ENCODE measurements at regions not wholly inside any gene's neighbourhood (a gene's known extent, or its start where the extent isn't known, plus 50 kb on each side); places are given as distances from the start of the nearest gene placed in this dataset.

DNA sequence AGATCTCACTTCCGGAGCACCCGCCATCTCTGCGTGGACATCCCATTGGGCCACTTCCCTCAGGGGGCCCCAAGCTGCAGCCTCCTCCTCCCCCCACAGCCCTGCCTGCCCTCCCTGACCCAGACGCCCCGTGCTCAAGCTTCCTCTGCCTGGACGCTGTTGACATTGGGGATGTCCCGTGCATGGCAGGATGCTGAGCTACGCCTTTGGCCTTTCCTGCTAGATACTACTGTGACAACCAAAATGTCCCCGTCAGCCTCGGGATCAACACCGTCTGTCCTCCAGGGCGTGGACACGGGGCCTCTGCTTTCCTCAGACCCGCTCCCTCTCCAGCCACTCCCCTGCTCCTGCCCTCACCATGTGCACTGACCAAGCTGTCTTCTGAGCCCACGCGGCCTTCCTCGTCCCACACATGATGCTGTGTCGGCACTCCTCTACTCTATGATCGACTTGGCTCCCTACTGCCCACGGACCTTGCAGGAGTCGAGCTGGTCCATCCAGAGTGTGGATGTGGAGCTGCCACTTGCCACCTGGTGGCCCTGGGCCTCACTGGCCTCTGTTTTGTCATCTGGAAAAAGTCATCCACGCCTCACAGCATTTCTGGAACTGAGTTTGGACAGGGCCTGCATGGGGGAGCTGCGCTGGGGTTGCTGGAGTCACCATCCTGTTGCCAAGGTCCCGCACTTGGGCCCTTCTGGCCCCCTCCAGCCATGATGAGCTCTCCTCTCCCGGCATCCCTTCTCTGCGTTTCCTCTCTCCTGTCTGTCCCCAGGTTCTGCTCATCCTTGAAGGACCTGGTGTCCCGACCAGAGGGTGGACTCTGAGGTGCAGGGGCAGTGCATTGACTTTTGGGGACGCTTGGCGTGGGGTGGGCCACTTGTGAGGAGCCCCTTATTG, 221.7 kb upstream of the CIBAR2 start:
- intact Hi-C loops (cut with DNase I; ENCODE audit: low total_unique reads), result no loop called here

DNA sequence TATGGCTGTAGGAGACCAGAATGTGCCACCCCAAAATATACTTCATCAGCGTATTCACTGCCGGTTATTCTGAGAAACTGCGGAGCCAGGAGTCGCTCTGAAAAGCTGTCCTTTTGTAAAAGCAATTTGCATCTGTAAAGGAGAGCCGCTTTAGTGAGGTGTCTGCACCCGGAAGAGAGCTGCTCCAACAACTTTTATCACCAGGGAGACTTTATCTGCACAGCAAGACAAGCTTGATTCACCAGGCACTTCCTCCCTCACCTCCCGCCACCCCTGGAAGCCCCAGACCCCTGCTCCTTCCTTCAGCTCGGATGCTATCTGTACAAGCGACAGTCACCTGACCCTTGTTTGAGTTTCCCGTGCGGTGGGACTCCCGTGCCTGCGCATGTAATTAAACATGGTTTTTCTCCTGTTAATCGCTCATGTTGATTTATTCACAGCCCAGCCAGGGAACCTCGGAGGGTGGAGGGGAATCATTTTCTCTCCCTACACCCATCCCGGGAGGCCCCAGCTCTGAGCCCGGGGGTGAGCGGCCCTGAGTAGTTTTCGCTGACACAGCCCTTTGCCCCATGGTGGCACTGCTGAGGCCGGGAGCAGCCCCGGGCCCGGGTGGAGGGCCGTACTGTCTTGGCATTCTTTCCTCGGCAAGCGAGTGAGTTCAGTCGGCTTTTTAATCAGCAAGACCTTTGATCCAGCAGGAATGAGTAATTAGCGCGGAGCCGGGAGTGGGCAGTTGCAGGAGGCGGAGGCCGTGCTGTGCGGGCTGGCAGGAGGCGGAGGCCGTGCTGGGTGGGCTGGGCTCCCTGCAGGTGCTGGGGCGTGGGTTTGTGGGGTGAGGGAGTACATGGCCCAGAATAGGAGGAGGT, 222.7 kb upstream of the CIBAR2 start:
- intact Hi-C loops (cut with DNase I; ENCODE audit: low total_unique reads), result no loop called here
- in situ Hi-C loops (cut with MboI; ENCODE audit: low sequenced_read_pairs in 4 of 4), result no loop called here
- Histone ChIP-seq H3K4me3 (no peak overlapping the region), H3K36me3 (no peaks in the 10 kb centered on the region), H3K9me3 (no peaks in the 10 kb centered on the region), H3K27ac (no peak overlapping the region), H3K4me1 (peaks cover 7 to 8% of the 10 kb centered on the region in 2 donors), H3K27me3 (no peaks in the 10 kb centered on the region)
- DNase-seq (no peak), ATAC-seq (no peak)
- no peak for TF ChIP-seq POLR2A (IDR thresholded peaks at IDR 0.05)
- TF ChIP-seq, protein P1, sequence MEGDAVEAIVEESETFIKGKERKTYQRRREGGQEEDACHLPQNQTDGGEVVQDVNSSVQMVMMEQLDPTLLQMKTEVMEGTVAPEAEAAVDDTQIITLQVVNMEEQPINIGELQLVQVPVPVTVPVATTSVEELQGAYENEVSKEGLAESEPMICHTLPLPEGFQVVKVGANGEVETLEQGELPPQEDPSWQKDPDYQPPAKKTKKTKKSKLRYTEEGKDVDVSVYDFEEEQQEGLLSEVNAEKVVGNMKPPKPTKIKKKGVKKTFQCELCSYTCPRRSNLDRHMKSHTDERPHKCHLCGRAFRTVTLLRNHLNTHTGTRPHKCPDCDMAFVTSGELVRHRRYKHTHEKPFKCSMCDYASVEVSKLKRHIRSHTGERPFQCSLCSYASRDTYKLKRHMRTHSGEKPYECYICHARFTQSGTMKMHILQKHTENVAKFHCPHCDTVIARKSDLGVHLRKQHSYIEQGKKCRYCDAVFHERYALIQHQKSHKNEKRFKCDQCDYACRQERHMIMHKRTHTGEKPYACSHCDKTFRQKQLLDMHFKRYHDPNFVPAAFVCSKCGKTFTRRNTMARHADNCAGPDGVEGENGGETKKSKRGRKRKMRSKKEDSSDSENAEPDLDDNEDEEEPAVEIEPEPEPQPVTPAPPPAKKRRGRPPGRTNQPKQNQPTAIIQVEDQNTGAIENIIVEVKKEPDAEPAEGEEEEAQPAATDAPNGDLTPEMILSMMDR (IDR thresholded peaks at IDR 0.05 in 4 of 5, conservative IDR thresholded peaks at IDR 0.05 in 1 of 5), result no peak

More for the DNA sequence above, 221.7 kb upstream of the CIBAR2 start:
- Histone ChIP-seq H3K27me3 (no peaks in the 10 kb centered on the region), H3K4me1 (peaks cover 9% of the 10 kb centered on the region in 2 donors), H3K4me3 (no peak overlapping the region), H3K27ac (no peak overlapping the region), H3K36me3 (no peaks in the 10 kb centered on the region), H3K9me3 (no peaks in the 10 kb centered on the region)
- in situ Hi-C loops (cut with MboI; ENCODE audit: low sequenced_read_pairs in 4 of 4), result no loop called here
- no peak for ATAC-seq
- no peak for DNase-seq
- no peak for TF ChIP-seq POLR2A (IDR thresholded peaks at IDR 0.05)
- TF ChIP-seq, protein P1 (IDR thresholded peaks at IDR 0.05 in 4 of 5, conservative IDR thresholded peaks at IDR 0.05 in 1 of 5), result no peak

DNA sequence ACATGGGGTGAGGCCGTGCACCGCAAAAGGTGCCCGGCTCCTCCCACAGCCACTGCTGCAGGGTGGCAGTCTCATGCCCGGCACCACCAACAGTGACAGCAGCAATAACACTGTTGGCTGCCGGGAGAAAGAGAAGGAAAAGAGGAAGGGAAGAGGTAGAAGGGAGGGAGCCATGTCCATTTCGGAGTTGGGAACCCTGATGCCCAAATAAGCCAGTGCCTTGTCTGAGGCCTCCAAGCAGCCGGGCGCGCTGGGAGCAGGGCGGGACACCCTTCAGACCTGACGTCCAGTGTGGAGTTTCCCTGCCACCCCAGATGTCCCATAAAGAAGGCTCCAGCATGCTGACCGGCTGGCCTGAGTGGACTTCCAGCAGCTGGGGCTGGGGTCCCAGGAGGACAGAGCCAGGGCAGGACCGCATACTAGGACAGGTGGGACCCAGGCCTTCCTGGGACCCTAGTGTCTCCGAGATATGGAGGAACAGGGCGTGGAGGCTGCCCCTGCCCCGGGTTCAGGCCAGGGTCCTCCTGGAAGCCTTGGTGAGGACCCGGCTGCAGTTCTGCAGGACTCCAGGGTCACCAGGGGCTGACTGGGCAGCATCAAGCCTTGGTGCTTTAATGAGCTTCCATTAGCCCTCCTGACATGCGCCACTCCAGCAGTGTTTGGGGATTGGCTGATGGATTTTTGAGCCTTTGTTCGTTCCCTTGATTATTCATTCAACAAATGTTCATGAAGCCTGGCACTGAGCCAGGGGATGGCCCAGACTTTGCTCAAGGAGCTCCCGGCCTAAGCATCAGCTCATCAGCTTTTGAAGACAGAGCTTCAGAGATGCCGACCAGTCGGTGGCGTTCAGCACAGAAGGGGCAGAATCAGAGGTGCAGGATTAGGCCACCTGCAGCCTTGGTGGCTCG, 223.6 kb upstream of the CIBAR2 start:
- Histone ChIP-seq H3K27ac (no peak overlapping the region), H3K27me3 (no peaks in the 10 kb centered on the region), H3K4me3 (no peak overlapping the region), H3K4me1 (no peaks in the 10 kb centered on the region), H3K36me3 (no peaks in the 10 kb centered on the region), H3K9me3 (no peaks in the 10 kb centered on the region)
- ATAC-seq (no peak), DNase-seq (no peak)
- TF ChIP-seq, protein P1 (IDR thresholded peaks at IDR 0.05 in 4 of 5, conservative IDR thresholded peaks at IDR 0.05 in 1 of 5), result no peak
- no peak for TF ChIP-seq POLR2A (IDR thresholded peaks at IDR 0.05)
- in situ Hi-C loops (cut with MboI; ENCODE audit: low sequenced_read_pairs in 4 of 4), result no loop called here
- intact Hi-C loops (cut with DNase I; ENCODE audit: low total_unique reads), result no loop called here

DNA sequence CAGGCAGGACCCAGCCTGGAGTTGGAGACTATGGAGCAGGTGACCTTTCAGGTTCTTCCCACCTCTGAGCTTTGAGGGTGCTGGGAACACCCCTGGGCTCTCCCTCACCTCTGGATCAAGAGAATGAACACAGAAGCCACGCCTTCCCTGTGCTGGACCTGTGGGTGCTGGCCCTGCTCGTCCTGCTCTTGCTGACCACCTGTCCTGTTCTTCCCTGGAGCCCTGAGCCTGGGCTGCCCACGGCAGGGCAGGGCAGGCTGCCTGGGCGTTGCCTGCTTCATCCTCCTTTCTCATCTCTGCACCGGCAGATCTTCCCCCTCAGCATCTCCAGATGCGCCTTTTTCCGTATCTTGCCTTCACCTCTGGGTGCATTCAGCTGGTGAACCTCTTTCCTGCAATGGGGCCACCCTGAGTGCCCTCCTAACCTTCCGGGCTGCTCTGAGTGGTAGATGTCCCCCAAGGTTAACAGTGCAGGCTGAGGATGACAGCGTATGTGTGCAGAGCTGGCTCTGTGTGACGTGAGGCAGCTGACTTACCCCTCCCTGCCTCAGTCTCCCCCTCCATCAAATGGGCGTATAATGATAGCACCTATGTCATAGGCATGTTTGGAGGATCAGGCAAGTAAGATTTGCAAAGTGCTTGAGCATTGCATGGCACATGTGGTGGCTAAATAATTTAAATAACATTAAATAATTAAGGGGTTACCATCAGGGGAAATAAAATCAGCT, 225.8 kb upstream of the CIBAR2 start:
- H3K9me3 ChIP-seq, result no peaks in the 10 kb centered on the region

More for the DNA sequence above, 225.8 kb upstream of the CIBAR2 start:
- H3K36me3 ChIP-seq, result no peaks in the 10 kb centered on the region
- H3K27ac ChIP-seq, result no peak overlapping the region
- no peaks in the 10 kb centered on the region for H3K27me3 ChIP-seq
- ATAC-seq (no peak), DNase-seq (no peak)
- in situ Hi-C loops (cut with MboI; ENCODE audit: low sequenced_read_pairs in 4 of 4) (no loop called here), intact Hi-C loops (cut with DNase I; ENCODE audit: low total_unique reads) (no loop called here)
- H3K4me3 ChIP-seq, result no peak overlapping the region
- H3K4me1 ChIP-seq, result no peaks in the 10 kb centered on the region
- TF ChIP-seq POLR2A (IDR thresholded peaks at IDR 0.05), result no peak
- TF ChIP-seq, protein P1 (IDR thresholded peaks at IDR 0.05 in 4 of 5, conservative IDR thresholded peaks at IDR 0.05 in 1 of 5), result no peak
